GM19328 (cell line): ENCODE measurements at regions not wholly inside any gene's neighbourhood (a gene's known extent, or its start where the extent isn't known, plus 50 kb on each side); places are given as distances from the start of the nearest gene placed in this dataset.

Experiments used
- ATAC-seq: cut with Tn5 transposase; IDR thresholded peaks from one replicate; pipeline ENCODE4 v1.9.1; 2021; ENCODE audit warnings: mild to moderate bottlenecking, moderate library complexity; ENCODE audit not compliant: unreplicated experiment

DNA sequence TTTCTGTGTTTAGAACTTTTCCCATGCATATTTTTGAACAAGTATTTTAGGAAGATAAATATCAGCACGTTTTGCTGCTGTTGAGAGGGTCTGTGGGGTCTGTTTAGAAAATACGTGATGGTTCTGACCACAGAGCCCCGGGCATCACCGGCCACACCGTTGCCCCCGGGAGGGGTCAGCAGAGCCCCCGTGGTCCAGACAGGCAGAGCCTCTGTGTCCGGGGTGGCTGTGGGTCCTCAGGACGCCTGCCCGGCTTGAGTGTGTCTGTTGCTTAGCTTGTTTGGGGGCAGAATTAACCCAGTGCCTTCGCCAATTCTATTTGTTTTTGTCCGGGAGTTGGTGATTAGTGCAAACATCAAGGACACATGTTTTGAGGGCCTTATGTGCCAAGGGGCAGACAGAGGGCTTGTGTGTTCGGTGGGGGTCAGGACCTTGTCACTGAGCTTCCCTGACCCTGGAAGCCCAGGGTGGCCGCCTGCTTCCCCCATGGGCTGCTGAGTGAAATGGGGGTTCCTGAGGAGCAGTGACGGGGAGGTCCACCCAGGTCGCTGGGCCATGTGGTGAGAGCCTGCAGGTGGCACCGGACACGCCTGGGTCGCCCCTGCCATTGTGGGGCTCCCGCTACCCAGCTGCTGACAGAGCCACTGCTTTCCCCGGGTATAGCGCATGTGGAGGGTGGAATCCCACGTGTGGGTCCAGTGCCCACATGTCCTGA, 122.2 kb downstream of the SIK1 start:
- no peak for ATAC-seq

DNA sequence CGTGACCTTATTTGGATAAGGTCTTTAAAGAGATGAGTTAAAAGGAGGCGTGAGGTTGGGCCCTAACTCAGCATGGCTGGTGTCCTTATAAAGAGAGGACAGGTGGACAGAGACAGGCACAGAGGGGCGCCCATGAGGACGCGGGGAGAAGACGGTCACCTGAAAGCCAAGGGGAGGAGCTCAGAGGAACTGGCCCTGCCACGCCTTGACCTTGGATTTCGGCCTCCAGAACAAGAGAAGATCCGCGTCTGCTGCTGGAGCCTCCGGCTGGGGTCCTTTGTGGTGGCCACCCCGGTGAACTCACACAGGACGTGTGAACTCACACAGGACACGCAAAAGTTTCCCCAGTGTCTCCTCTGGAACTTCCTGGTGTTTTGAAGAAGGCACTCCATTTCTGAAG, 122.7 kb downstream of the SIK1 start:
- ATAC-seq: no peak

DNA sequence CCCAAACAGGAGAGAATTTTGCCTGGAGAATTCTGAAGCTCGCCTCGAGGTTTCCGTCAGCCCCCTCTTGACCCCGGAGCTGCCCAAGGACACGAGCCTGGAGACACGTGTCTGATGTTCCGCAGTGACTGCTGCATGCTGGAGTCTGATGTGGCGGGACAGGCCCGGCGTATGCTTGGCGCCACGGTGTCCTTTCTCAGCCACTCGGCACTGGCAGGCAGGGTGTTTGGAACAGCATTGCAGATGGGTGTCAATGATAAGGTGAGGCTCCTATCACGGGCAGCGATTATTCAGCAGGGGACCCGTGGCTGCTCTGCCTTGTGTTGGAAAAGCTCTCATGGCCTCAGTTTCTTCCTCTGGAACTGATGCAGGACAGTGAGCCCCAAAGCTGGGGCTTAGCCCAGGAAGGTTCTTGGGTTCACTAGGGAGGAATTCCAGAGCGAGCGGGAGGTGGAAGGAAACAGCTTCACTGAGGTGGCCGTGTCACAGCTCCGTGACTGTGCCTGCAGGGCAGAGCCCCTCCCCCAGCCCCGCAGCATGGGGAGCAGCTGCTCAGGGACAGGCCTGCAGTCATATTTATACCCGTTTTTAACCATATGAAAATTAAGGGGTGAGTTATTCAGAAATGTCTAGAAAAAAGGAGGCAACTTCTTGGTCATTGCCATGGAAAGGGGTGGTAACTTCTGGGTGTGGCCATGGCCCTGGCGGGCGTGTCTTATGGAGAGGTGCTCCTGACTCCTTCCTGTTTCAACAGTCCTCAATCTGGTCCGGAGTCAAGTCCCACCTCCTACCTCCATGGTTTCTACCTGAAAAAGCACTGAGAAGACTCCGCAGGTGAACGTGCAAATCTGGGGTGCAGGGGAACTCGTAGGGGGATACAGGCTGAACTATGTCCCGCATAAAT, 123.4 kb downstream of the SIK1 start:
- ATAC-seq: no peak

- no peak for ATAC-seq
Measured at GRCh38 chr21:43302769-43303168, 124.2 kb downstream of the SIK1 start.

DNA sequence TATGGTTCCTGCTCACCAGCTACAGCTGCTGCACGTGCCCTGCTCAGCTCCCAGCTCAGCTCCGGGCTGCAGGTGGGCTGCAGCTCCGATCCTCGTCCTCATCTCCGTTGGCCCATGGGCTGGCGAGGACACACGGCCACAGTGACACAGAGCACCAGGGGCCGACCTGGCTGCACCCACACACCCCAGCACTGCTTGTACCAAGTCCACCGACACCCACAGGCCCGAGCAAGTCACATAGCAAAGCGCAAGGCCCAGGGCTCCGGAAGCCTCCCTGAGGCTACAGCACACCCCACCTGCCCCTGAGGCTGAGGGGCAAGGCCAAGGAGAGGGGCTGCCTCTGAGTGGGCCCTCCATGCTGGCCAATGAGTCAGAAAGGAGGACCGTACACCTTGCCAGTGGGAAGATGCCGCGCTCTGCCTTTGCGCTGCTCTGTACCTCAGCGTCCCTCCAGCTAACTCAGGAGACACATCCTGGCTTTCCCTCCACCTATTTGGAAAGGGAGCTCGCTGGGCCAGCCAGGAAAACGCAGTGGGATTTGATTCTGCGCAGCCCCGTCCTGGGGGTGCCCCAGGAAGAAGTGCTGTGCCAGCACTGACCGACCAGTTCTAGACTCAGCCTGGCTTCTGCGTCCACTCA, 124.8 kb downstream of the SIK1 start:
- no peak for ATAC-seq

- no peak for ATAC-seq
Measured at GRCh38 chr21:43301409-43302061, 125.4 kb downstream of the SIK1 start.

DNA sequence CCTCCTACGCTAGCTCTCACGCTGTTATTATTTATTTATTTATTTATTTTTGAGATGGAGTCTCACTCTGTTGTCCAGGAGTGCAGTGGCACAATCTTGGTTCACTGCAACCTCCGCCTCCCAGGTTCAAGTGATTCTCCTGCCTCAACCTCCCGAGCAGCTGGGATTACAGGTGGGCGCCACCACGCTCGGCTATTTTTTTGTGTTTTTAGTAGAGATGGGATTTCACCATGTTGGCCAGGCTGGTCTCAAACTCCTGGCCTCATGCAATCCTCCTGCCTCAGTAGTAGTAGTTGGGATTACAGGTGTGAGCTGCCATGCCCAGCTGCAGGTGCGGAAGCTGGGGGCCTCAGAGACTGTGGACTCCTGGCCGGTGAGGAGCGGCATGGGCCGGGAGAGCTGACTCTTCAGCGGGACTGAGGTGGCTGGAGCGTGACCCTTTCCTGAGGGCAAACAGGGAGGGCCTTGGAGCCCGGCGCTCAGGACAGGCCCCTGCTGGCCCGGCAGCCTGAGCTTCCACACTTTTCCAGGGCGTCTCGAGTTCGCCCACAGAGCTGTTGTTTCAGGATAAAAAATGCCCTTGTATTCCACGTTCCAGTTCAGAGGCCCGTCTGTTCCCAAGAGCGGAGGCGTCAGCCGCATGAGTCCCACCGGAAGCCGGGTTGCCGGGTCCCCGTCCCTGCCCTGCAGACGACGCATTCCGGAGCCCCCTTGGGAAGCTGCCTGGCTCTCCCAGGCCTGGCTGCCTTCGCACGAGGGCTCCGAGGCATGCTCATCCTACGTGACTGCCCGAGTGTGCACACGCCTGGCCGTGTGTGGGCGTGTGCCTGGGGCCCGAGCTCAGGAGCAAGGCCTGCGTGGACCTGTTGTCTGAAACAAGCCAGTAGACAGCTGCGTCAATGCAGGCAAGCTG, 126.2 kb downstream of the SIK1 start:
- no peak for ATAC-seq

- no peak for ATAC-seq
Measured at GRCh38 chr21:43299441-43300277, 127.3 kb downstream of the SIK1 start.

DNA sequence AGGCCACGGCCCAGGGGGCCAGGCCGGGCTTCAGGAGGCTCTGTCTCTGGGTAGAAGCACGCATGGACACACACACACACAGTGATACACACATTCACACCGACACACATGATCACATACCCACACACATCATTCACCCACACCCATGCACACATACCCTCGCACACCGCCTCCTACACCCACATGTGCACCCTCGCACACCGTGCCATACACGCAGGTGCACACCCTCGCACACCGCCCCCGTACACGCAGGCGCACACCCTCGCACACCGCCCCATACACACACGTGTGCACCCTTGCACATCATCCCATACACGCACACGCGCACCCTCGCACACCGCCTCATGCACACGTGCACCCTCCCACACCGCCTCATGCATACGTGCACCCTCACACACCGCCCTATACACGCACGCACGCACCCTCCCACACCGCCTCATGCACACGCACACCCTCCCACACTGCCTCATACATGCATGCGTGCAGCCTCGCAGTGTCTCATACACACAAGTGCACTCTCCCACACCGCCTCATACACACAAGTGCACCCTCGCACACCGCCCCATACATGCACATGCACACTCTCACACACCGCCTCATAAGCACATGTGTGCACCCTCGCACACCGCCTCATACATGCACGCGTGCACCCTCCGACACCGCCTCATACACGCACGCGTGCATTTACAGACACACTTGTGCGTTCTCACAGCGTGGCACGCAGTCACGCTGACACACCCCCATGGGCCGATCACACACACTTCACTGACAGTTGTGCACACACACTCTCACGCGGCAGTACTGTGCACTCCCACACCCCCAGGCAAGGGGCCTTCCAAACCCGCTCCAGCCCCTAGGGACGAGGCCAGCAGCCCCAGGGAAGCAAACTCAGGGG, 128.1 kb downstream of the SIK1 start:
- no peak for ATAC-seq

GRCh38 chr21:43297989-43298388, 128.9 kb downstream of the SIK1 start:
- no peak for ATAC-seq

DNA sequence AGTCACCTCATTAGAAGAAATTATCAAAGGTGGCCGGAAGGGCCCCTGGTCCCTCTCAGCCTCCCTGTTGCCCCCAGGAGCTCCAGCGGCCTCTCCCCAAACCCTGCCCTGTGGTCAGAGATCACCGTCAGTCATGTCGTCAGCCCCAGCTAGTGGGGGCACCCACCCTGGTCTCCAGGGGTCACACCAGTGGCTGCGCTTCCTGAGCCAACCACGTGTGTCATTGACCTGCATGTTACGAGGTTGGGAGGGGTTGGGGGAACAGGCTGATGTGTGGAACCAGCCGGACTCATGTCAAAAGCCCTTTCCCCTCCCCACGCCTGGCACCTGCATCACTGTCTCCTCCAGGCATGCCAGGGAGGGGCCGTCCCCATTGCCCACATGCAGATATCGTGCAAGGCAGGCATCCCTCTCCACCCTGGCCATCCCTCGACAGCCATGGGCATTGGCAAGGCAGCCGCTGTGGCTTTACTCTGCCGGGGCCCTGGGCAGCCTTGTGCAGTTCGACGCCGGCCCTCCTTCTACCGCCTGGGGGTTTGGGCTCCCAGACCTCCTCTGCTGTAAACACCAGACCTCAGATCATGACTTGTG, 128.7 kb downstream of the CRYAA start:
- no peak for ATAC-seq

DNA sequence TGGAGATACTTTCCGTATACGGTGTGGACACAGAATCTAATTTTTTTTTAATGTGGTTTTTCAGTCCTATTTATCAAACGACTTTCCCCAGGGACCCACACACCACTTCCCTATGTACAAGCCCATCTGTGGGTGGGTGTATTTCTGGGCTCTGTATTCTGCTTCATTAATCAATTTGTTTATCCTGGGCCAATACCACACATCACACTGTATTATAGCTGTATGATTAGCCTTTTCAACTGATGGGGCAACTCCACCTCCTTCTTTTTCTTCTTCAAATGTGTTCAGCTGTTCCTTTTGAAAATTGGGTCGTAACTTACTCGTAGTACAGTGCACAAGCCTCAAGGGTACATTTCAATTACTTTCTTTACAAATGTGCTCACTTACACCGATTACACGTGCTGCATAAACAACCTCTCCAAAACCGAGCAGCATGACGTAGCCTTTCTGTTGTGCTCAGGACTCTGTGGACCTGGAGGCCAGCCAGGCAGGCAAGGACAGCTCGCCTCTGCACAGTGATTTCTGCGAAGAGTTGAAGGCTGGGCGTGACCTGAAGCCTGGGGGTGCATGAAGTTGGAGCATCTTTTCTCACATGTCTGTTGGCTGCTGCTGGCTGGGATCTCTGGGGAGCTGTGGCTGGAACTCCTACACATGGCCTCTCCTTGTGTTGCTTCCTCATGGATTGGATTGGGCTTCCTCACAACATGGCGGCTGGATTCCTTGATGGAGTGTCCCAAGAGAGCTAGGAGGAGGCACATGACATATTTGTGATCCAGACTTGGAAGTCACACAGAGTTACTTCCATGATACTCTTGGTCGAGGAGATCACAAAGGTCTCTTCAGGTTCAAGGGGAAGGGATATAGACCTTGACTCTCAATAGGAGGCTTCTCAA, 126.5 kb downstream of the CRYAA start:
- ATAC-seq: no peak

GRCh38 chr21:43294194-43294902, 125.5 kb downstream of the CRYAA start:
- no peak for ATAC-seq

DNA sequence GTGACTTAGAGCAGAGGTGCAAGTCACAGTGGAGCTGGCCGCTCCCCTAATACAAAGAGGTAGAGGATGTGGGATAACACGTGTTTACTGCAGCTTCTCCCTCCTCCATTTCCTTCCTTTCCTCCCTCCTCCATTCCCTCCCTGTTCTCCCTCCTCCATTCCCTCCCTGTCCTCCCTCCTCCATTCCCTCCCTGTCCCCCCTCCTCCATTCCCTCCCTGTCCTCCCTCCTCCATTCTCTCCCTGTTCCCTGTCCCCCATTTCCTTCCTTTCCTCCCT, 124.0 kb downstream of the CRYAA start:
- no peak for ATAC-seq

GRCh38 chr21:43292041-43292865, 123.4 kb downstream of the CRYAA start:
- ATAC-seq: no peak
